Loucy (cell line): ENCODE measurements at regions not wholly inside any gene's neighbourhood (a gene's known extent, or its start where the extent isn't known, plus 50 kb on each side); places are given as distances from the start of the nearest gene placed in this dataset.

Experiments used
- H2AFZ ChIP-seq: fragments of 200-600 bp; sonication (generic); 2 replicates; pipeline ENCODE4 v1.6.0; 2016; ENCODE audit warnings: antibody characterized with exemption, mild to moderate bottlenecking, low read length, moderate library complexity
- H3F3A ChIP-seq: fragments of 200-600 bp; 2 replicates; pipeline ENCODE4 v1.6.0; 2016; ENCODE audit warnings: antibody characterized with exemption, low read depth, mild to moderate bottlenecking
- H3K27me3 ChIP-seq: fragments of 200-600 bp; sonication (generic); 2 replicates; pipeline ENCODE4 v1.6.1; 2014; ENCODE audit warnings: low read length, mild to moderate bottlenecking; ENCODE audit not compliant: insufficient read depth, poor library complexity, severe bottlenecking
- H3K36me3 ChIP-seq: fragments of 200-600 bp; sonication (generic); 2 replicates; pipeline ENCODE4 v1.6.1; 2016; ENCODE audit warnings: low read length; ENCODE audit not compliant: insufficient read depth
- H3K4me1 ChIP-seq: fragments of 200-600 bp; sonication (generic); 2 replicates; pipeline ENCODE4 v1.5.1; 2014; ENCODE audit warnings: low read length, mild to moderate bottlenecking; ENCODE audit not compliant: insufficient read depth, poor library complexity, severe bottlenecking
- H3K4me2 ChIP-seq: fragments of 200-600 bp; sonication (generic); 2 replicates; pipeline ENCODE4 v1.6.0; 2014; ENCODE audit warnings: antibody characterized with exemption, low read length, low read depth, mild to moderate bottlenecking; ENCODE audit not compliant: poor library complexity, severe bottlenecking
- H3K4me3 ChIP-seq: fragments of 200-600 bp; sonication (generic); 2 replicates; pipeline ENCODE4 v1.5.1; 2014; ENCODE audit warnings: low read length, mild to moderate bottlenecking, mixed read lengths; ENCODE audit not compliant: poor library complexity, severe bottlenecking
- H3K79me2 ChIP-seq: fragments of 200-600 bp; sonication (generic); 2 replicates; pipeline ENCODE4 v1.6.1; 2014; ENCODE audit warnings: low read length; ENCODE audit not compliant: insufficient read depth
- H3K9ac ChIP-seq: fragments of 200-600 bp; sonication (generic); 2 replicates; pipeline ENCODE4 v1.6.0; 2014; ENCODE audit warnings: mild to moderate bottlenecking, low read depth, low read length, moderate library complexity; ENCODE audit not compliant: poor library complexity, severe bottlenecking
- H3K9me2 ChIP-seq: fragments of 200-600 bp; sonication (generic); replicated peaks from 2 replicates; pipeline ENCODE4 v1.6.1; 2016; ENCODE audit warnings: low read depth, low read length, mixed read lengths
- H3K9me3 ChIP-seq: fragments of 200-600 bp; sonication (generic); 2 replicates; pipeline ENCODE4 v1.6.1; 2014; ENCODE audit warnings: mild to moderate bottlenecking, antibody characterized with exemption, low read length, low read depth; ENCODE audit not compliant: insufficient read depth
- H4K20me1 ChIP-seq: fragments of 200-600 bp; sonication (generic); 2 replicates; pipeline ENCODE4 v1.6.0; 2014; ENCODE audit warnings: antibody characterized with exemption, low read length, mild to moderate bottlenecking; ENCODE audit not compliant: insufficient read depth, poor library complexity, severe bottlenecking
- CTCF ChIP-seq: fragments of 200-600 bp; sonication (generic); conservative IDR thresholded peaks from 2 replicates; pipeline ENCODE4 v1.5.1; 2014; ENCODE audit warnings: mild to moderate bottlenecking, antibody characterized with exemption, low read length
- EZH2phosphoT487 ChIP-seq: fragments of 200-600 bp; IDR thresholded peaks from 2 replicates; pipeline ENCODE4 v1.6.1; 2018; ENCODE audit warnings: antibody characterized with exemption, mild to moderate bottlenecking, moderate library complexity, borderline replicate concordance

- Histone ChIP-seq H3K36me3 (no peaks in the 10 kb centered on the region), H3K4me1 (peaks cover 10% of the 10 kb centered on the region), H4K20me1 (no peaks in the 10 kb centered on the region), H3K9me3 (no peaks in the 10 kb centered on the region), H3K4me3 (no peak overlapping the region), H3K9ac (no peak overlapping the region), H3F3A (no peaks in the 10 kb centered on the region), H3K4me2 (no peak overlapping the region), H2AFZ (no peak overlapping the region), H3K9me2 (no peaks in the 10 kb centered on the region), H3K79me2 (no peaks in the 10 kb centered on the region), H3K27me3 (no peaks in the 10 kb centered on the region)
- TF ChIP-seq CTCF = no peak
- TF ChIP-seq EZH2phosphoT487 = no peak
These were observed 394.3 kb downstream of the TGFB2 start for GRCh38 chr1:218739426-218739825.

- no peak overlapping the region for H2AFZ ChIP-seq
- H3K4me2 ChIP-seq = no peak overlapping the region
- H3K9me3 ChIP-seq = no peaks in the 10 kb centered on the region
- no peaks in the 10 kb centered on the region for H3K79me2 ChIP-seq
- TF ChIP-seq EZH2phosphoT487 (no peak), CTCF (no peak)
- peaks cover 10% of the 10 kb centered on the region for H3K4me1 ChIP-seq
- H3K9ac ChIP-seq = no peak overlapping the region
- no peaks in the 10 kb centered on the region for H3K36me3 ChIP-seq
- no peaks in the 10 kb centered on the region for H4K20me1 ChIP-seq
- H3K4me3 ChIP-seq = no peak overlapping the region
- H3K9me2 ChIP-seq = no peaks in the 10 kb centered on the region
- H3F3A ChIP-seq = no peaks in the 10 kb centered on the region
- no peaks in the 10 kb centered on the region for H3K27me3 ChIP-seq
These were observed 396.7 kb downstream of the TGFB2 start for GRCh38 chr1:218741852-218742251.

- Histone ChIP-seq H3K9me3 (no peaks in the 10 kb centered on the region), H3K79me2 (no peaks in the 10 kb centered on the region), H4K20me1 (no peaks in the 10 kb centered on the region), H3K9ac (no peak overlapping the region), H3F3A (no peaks in the 10 kb centered on the region), H3K4me3 (no peak overlapping the region), H2AFZ (no peak overlapping the region), H3K4me2 (no peak overlapping the region), H3K9me2 (no peaks in the 10 kb centered on the region), H3K4me1 (peaks cover 10% of the 10 kb centered on the region), H3K27me3 (no peaks in the 10 kb centered on the region), H3K36me3 (no peaks in the 10 kb centered on the region)
- TF ChIP-seq CTCF (no peak), EZH2phosphoT487 (no peak)
These were observed 397.5 kb downstream of the TGFB2 start for GRCh38 chr1:218742467-218743262.
